ENCODE measurements at regions not wholly inside any gene's neighbourhood (a gene's known extent, or its start where the extent isn't known, plus 50 kb on each side); places are given as distances from the start of the nearest gene placed in this dataset.
"Not testable (repeated sequence)": the region's sequence is repeated elsewhere in the genome, so short reads cannot be mapped to it uniquely, and the experiment has no call there.

- no peaks in the 10 kb centered on the region for H3K9me3 ChIP-seq (ENCODE audit: insufficient read depth, low read depth, low read length)
- H3K36me3 ChIP-seq (ENCODE audit: insufficient read depth, low read length) = no peaks in the 10 kb centered on the region
- H3K4me2 ChIP-seq (ENCODE audit: low read depth, low read length, poor library complexity, severe bottlenecking) = no peak overlapping the region
- no peak overlapping the region for H3K9ac ChIP-seq (ENCODE audit: low read depth, low read length, poor library complexity, severe bottlenecking)
- no peaks in the 10 kb centered on the region for H3K27me3 ChIP-seq (ENCODE audit: insufficient read depth, low read length, poor library complexity, severe bottlenecking)
- TF ChIP-seq EZH2phosphoT487 (IDR thresholded peaks at IDR 0.05; ENCODE audit: borderline replicate concordance) = no peak
- TF ChIP-seq, protein P1, sequence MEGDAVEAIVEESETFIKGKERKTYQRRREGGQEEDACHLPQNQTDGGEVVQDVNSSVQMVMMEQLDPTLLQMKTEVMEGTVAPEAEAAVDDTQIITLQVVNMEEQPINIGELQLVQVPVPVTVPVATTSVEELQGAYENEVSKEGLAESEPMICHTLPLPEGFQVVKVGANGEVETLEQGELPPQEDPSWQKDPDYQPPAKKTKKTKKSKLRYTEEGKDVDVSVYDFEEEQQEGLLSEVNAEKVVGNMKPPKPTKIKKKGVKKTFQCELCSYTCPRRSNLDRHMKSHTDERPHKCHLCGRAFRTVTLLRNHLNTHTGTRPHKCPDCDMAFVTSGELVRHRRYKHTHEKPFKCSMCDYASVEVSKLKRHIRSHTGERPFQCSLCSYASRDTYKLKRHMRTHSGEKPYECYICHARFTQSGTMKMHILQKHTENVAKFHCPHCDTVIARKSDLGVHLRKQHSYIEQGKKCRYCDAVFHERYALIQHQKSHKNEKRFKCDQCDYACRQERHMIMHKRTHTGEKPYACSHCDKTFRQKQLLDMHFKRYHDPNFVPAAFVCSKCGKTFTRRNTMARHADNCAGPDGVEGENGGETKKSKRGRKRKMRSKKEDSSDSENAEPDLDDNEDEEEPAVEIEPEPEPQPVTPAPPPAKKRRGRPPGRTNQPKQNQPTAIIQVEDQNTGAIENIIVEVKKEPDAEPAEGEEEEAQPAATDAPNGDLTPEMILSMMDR (conservative IDR thresholded peaks at IDR 0.05; ENCODE audit: low read length) = no peak
- no peaks in the 10 kb centered on the region for H3K4me1 ChIP-seq (ENCODE audit: insufficient read depth, low read length, poor library complexity, severe bottlenecking)
- no peaks in the 10 kb centered on the region for H3K9me2 ChIP-seq (replicated peaks; ENCODE audit: low read depth, low read length)
- H3K4me3 ChIP-seq (ENCODE audit: low read length, poor library complexity, severe bottlenecking) = no peak overlapping the region
- H3F3A ChIP-seq (ENCODE audit: low read depth) = no peaks in the 10 kb centered on the region
- no peaks in the 10 kb centered on the region for H4K20me1 ChIP-seq (ENCODE audit: insufficient read depth, low read length, poor library complexity, severe bottlenecking)
- H3K79me2 ChIP-seq (ENCODE audit: insufficient read depth, low read length) = no peaks in the 10 kb centered on the region
- H2AFZ ChIP-seq (ENCODE audit: low read length) = no peak overlapping the region
These were observed 1272.1 kb downstream of the ARAP2 start for GRCh38 chr4:34972189-34972588.

DNA sequence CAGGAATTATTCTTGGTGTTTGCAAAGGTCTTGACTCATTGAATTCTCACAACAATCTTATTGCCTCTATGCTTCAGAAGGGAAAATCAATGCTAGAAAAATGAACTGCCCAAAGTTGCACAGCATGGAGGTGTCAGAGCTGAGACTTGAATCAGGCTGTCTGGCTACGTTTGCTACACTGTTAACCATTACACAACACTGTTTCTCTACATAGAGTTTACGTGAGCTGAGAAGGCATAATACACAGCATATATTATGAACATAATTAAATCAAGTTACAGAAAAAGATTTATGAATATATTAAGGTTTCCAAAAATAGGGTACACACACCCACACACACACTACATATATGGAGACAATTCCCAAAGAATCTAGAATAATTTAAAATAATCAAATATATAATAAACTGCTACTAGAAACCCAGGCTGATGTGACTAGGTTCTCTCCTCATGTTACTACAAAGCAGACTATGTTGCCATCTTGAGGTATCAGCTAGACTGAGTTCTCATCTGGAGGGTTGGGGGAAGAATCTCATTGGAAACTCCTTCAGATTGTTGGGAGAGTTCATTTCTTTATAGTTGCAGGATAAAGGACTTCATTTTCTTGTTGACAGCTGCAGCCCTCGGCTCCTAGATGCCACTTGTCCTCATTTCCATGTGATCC is 1270.5 kb downstream of the ARAP2 start:
- Histone ChIP-seq H3K9me2 (replicated peaks; ENCODE audit: low read depth, low read length) (no peaks in the 10 kb centered on the region), H3K4me2 (ENCODE audit: low read depth, low read length, poor library complexity, severe bottlenecking) (no peak overlapping the region), H3F3A (ENCODE audit: low read depth) (no peaks in the 10 kb centered on the region), H3K9me3 (ENCODE audit: insufficient read depth, low read depth, low read length) (no peaks in the 10 kb centered on the region), H3K9ac (ENCODE audit: low read depth, low read length, poor library complexity, severe bottlenecking) (no peak overlapping the region), H2AFZ (ENCODE audit: low read length) (no peak overlapping the region), H3K36me3 (ENCODE audit: insufficient read depth, low read length) (no peaks in the 10 kb centered on the region), H3K79me2 (ENCODE audit: insufficient read depth, low read length) (no peaks in the 10 kb centered on the region), H4K20me1 (ENCODE audit: insufficient read depth, low read length, poor library complexity, severe bottlenecking) (no peaks in the 10 kb centered on the region), H3K27me3 (ENCODE audit: insufficient read depth, low read length, poor library complexity, severe bottlenecking) (no peaks in the 10 kb centered on the region), H3K4me3 (ENCODE audit: low read length, poor library complexity, severe bottlenecking) (no peak overlapping the region), H3K4me1 (ENCODE audit: insufficient read depth, low read length, poor library complexity, severe bottlenecking) (no peaks in the 10 kb centered on the region)
- TF ChIP-seq, protein P1 (conservative IDR thresholded peaks at IDR 0.05; ENCODE audit: low read length) = no peak

DNA sequence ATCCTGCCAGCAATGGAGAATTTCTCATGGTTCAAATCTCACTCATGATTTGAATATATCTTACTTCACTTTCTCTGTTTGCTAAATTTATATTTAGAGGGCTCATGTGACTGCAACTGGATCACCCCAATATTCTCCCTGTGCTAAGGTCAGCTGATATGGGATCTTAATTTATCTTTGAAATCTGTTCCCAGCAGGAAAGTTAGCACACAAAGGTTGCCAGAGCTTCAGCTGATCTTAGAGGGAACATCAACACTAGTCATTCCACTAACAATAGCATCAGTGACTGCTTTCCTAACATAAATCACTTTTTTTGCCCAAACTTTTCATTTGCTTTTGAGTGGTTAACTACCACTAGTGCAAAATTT is 1270.0 kb downstream of the ARAP2 start:
- no peaks in the 10 kb centered on the region for H4K20me1 ChIP-seq (ENCODE audit: insufficient read depth, low read length, poor library complexity, severe bottlenecking)
- H3K27me3 ChIP-seq (ENCODE audit: insufficient read depth, low read length, poor library complexity, severe bottlenecking) = no peaks in the 10 kb centered on the region
- H3K9me2 ChIP-seq (replicated peaks; ENCODE audit: low read depth, low read length) = no peaks in the 10 kb centered on the region
- H3K4me1 ChIP-seq (ENCODE audit: insufficient read depth, low read length, poor library complexity, severe bottlenecking) = no peaks in the 10 kb centered on the region
- TF ChIP-seq, protein P1 (conservative IDR thresholded peaks at IDR 0.05; ENCODE audit: low read length) = no peak
- TF ChIP-seq EZH2phosphoT487 (IDR thresholded peaks at IDR 0.05; ENCODE audit: borderline replicate concordance) = no peak
- H3K4me2 ChIP-seq (ENCODE audit: low read depth, low read length, poor library complexity, severe bottlenecking) = no peak overlapping the region
- H3F3A ChIP-seq (ENCODE audit: low read depth) = no peaks in the 10 kb centered on the region
- H2AFZ ChIP-seq (ENCODE audit: low read length) = no peak overlapping the region
- H3K4me3 ChIP-seq (ENCODE audit: low read length, poor library complexity, severe bottlenecking) = no peak overlapping the region
- H3K9ac ChIP-seq (ENCODE audit: low read depth, low read length, poor library complexity, severe bottlenecking) = no peak overlapping the region
- no peaks in the 10 kb centered on the region for H3K36me3 ChIP-seq (ENCODE audit: insufficient read depth, low read length)
- H3K79me2 ChIP-seq (ENCODE audit: insufficient read depth, low read length) = no peaks in the 10 kb centered on the region
- no peaks in the 10 kb centered on the region for H3K9me3 ChIP-seq (ENCODE audit: insufficient read depth, low read depth, low read length)

GRCh38 chr4:35021222-35021621 is 1223.1 kb downstream of the ARAP2 start:
- H3F3A ChIP-seq (ENCODE audit: low read depth); H4K20me1 ChIP-seq (ENCODE audit: insufficient read depth, low read length, poor library complexity, severe bottlenecking); H3K36me3 ChIP-seq (ENCODE audit: insufficient read depth, low read length); H3K27me3 ChIP-seq (ENCODE audit: insufficient read depth, low read length, poor library complexity, severe bottlenecking); H3K4me1 ChIP-seq (ENCODE audit: insufficient read depth, low read length, poor library complexity, severe bottlenecking); H2AFZ ChIP-seq (ENCODE audit: low read length); H3K9ac ChIP-seq (ENCODE audit: low read depth, low read length, poor library complexity, severe bottlenecking); H3K9me3 ChIP-seq (ENCODE audit: insufficient read depth, low read depth, low read length); H3K9me2 ChIP-seq (replicated peaks; ENCODE audit: low read depth, low read length); H3K4me2 ChIP-seq (ENCODE audit: low read depth, low read length, poor library complexity, severe bottlenecking); H3K79me2 ChIP-seq (ENCODE audit: insufficient read depth, low read length); H3K4me3 ChIP-seq (ENCODE audit: low read length, poor library complexity, severe bottlenecking): not testable (repeated sequence)

Data from Loucy (cell line).